Esophagus muscularis mucosa (tissue), 4 donors: ENCODE measurements at regions not wholly inside any gene's neighbourhood (a gene's known extent, or its start where the extent isn't known, plus 50 kb on each side); places are given as distances from the start of the nearest gene placed in this dataset.

Experiments used
- DNase-seq: peaks from one replicate; pipeline ENCODE4 v3.0.0-alpha.2; 2017; ENCODE audit errors: extremely low spot score
- H3K27ac ChIP-seq, 4 donors: fragments of 200-600 bp; sonication (generic); replicated peaks in 1 of 4; 1 replicate in 3 of 4; 2 replicates in 1 of 4; pipeline ENCODE4 v1.5.1; 2016 to 2019; ENCODE audit warnings: mild to moderate bottlenecking in 1 of 4
- H3K27me3 ChIP-seq, 4 donors: fragments of 200-600 bp; sonication (generic); one replicate each; pipeline versions ENCODE4 v1.5.1 to v1.6.0; 2016 to 2019
- H3K36me3 ChIP-seq, 4 donors: fragments of 200-600 bp; sonication (generic); one replicate each; pipeline ENCODE4 v1.5.1; 2016 to 2019
- H3K4me1 ChIP-seq, 4 donors: fragments of 200-600 bp; sonication (generic); one replicate each; pipeline ENCODE4 v1.5.1; 2016 to 2019
- H3K4me3 ChIP-seq, 4 donors: fragments of 200-600 bp; sonication (generic); 1 replicate in 2 of 4; 2 replicates in 2 of 4; pipeline ENCODE4 v1.5.1; 2016 to 2019; ENCODE audit warnings: mild to moderate bottlenecking in 4 of 4, moderate library complexity in 1 of 4
- H3K9me3 ChIP-seq, 4 donors: fragments of 200-600 bp; sonication (generic); 1 replicate in 3 of 4; 2 replicates in 1 of 4; pipeline ENCODE4 v1.5.1; 2016 to 2019
- EP300 ChIP-seq: sonication (generic); formaldehyde crosslinking; IDR thresholded peaks from one replicate; pipeline ENCODE4 v1.6.1; 2017; ENCODE audit warnings: antibody characterized with exemption
- POLR2A ChIP-seq: fragments of 450-650 bp; IDR thresholded peaks from one replicate; pipeline ENCODE4 v1.6.1; 2017; ENCODE audit warnings: antibody characterized with exemption, moderate library complexity, mild to moderate bottlenecking, low read depth
- POLR2AphosphoS5 ChIP-seq, 2 donors: sonication (generic); formaldehyde crosslinking; IDR thresholded peaks; one replicate each; pipeline ENCODE4 v1.6.1; 2017; ENCODE audit warnings: antibody characterized with exemption in 2 of 2
- WGBS: methylation state at CpG from one replicate; pipeline ENCODE4 v1.1.5; 2018; 5-methylcytosine and 5-hydroxymethylcytosine counted together
- intact Hi-C: fragments of 100-400 bp; cut with DNase I; formaldehyde crosslinking; loops from one replicate; pipeline ENCODE4 v1.15.1; 2023
- TF ChIP-seq, protein P1 (sequence below), 3 experiments: fragments of 200-600 bp in 2 of 3; fragments of 450-650 bp in 1 of 3; sonication (generic) in 2 of 3; IDR thresholded peaks; one replicate each; pipeline ENCODE4 v1.5.1; 2017 to 2019; ENCODE audit warnings: antibody characterized with exemption in 3 of 3, mild to moderate bottlenecking in 2 of 3, moderate library complexity in 1 of 3

GRCh38 chr21:35206141-35207125, 157.3 kb upstream of the RUNX1 start:
- intact Hi-C loops, result no loop called here

GRCh38 chr21:35204850-35205541, 155.9 kb upstream of the RUNX1 start:
- Histone ChIP-seq H3K4me3 (peak overlapping the region; percentile 19 to 40 (median 28)), H3K4me1 (peaks cover 9 to 30% (median 15%) of the 10 kb centered on the region in 4 donors)

More at GRCh38 chr21:35206141-35207125, 157.3 kb upstream of the RUNX1 start:
- Histone ChIP-seq H3K4me1 (peaks cover 9 to 30% (median 15%) of the 10 kb centered on the region in 4 donors), H3K9me3 (no peaks in the 10 kb centered on the region), H3K4me3 (no peak overlapping the region), H3K27ac (peak overlapping the region; percentile 8 to 26 (median 16)), H3K27me3 (peaks cover 0 to 10% (median 0%) of the 10 kb centered on the region in 4 donors), H3K36me3 (no peaks in the 10 kb centered on the region)
- WGBS, result 68% methylated on average over 11 of the region's 11 CpGs
- no peak for DNase-seq
- TF ChIP-seq POLR2A, result no peak
- TF ChIP-seq EP300, result no peak
- no peak for TF ChIP-seq POLR2AphosphoS5 (IDR thresholded peaks at IDR 0.05)
- TF ChIP-seq, protein P1, sequence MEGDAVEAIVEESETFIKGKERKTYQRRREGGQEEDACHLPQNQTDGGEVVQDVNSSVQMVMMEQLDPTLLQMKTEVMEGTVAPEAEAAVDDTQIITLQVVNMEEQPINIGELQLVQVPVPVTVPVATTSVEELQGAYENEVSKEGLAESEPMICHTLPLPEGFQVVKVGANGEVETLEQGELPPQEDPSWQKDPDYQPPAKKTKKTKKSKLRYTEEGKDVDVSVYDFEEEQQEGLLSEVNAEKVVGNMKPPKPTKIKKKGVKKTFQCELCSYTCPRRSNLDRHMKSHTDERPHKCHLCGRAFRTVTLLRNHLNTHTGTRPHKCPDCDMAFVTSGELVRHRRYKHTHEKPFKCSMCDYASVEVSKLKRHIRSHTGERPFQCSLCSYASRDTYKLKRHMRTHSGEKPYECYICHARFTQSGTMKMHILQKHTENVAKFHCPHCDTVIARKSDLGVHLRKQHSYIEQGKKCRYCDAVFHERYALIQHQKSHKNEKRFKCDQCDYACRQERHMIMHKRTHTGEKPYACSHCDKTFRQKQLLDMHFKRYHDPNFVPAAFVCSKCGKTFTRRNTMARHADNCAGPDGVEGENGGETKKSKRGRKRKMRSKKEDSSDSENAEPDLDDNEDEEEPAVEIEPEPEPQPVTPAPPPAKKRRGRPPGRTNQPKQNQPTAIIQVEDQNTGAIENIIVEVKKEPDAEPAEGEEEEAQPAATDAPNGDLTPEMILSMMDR (IDR thresholded peaks at IDR 0.05), result no peak

GRCh38 chr21:35204125-35204524, 155.0 kb upstream of the RUNX1 start:
- whole genome bisulfite sequencing, result 85% methylated on average over 7 of the region's 7 CpGs
- intact Hi-C loops, result no loop called here
- no peak for DNase-seq
- TF ChIP-seq EP300, result no peak
- no peak for TF ChIP-seq POLR2AphosphoS5 (IDR thresholded peaks at IDR 0.05)
- TF ChIP-seq POLR2A, result no peak
- TF ChIP-seq, protein P1 (IDR thresholded peaks at IDR 0.05), result no peak
- H3K9me3 ChIP-seq, result no peaks in the 10 kb centered on the region
- H3K27me3 ChIP-seq, result peaks cover 0 to 10% (median 0%) of the 10 kb centered on the region in 4 donors
- no peaks in the 10 kb centered on the region for H3K36me3 ChIP-seq
- no peak overlapping the region for H3K4me3 ChIP-seq
- H3K4me1 ChIP-seq, result peaks cover 9 to 30% (median 12%) of the 10 kb centered on the region in 4 donors
- peak overlapping the region in 1 of 4 donors; percentile 17 for H3K27ac ChIP-seq

More at GRCh38 chr21:35204850-35205541, 155.9 kb upstream of the RUNX1 start:
- Histone ChIP-seq H3K36me3 (no peaks in the 10 kb centered on the region), H3K9me3 (no peaks in the 10 kb centered on the region), H3K27ac (peak overlapping the region in 3 of 4 donors; percentile 8 to 57 (median 26)), H3K27me3 (peaks cover 0 to 10% (median 0%) of the 10 kb centered on the region in 4 donors)
- intact Hi-C loops, result no loop called here
- TF ChIP-seq EP300 (no peak), POLR2A (no peak), POLR2AphosphoS5 (IDR thresholded peaks at IDR 0.05) (peak in 1 of 2 donors; percentile 35)
- TF ChIP-seq, protein P1 (IDR thresholded peaks at IDR 0.05), result no peak
- DNase-seq, result no peak
- WGBS, result 29% methylated on average over 19 of the region's 19 CpGs

GRCh38 chr21:35203093-35203977, 154.2 kb upstream of the RUNX1 start:
- Histone ChIP-seq H3K4me3 (no peak overlapping the region), H3K4me1 (peaks cover 9 to 30% (median 11%) of the 10 kb centered on the region in 4 donors), H3K27me3 (peaks cover 0 to 10% (median 0%) of the 10 kb centered on the region in 4 donors), H3K27ac (peak overlapping the region in 1 of 4 donors; percentile 17), H3K9me3 (no peaks in the 10 kb centered on the region), H3K36me3 (no peaks in the 10 kb centered on the region)
- no peak for DNase-seq
- TF ChIP-seq EP300, result no peak
- no peak for TF ChIP-seq POLR2A
- TF ChIP-seq, protein P1 (IDR thresholded peaks at IDR 0.05), result no peak
- no peak for TF ChIP-seq POLR2AphosphoS5 (IDR thresholded peaks at IDR 0.05)
- intact Hi-C loops, result no loop called here
- WGBS, result 53% methylated on average over 11 of the region's 11 CpGs
